ENCODE measurements at regions not wholly inside any gene's neighbourhood (a gene's known extent, or its start where the extent isn't known, plus 50 kb on each side); places are given as distances from the start of the nearest gene placed in this dataset.

GRCh38 chr9:108086624-108087023, 597.1 kb upstream of the KLF4 start:
- in situ Hi-C loops (cut with MboI; ENCODE audit: low sequenced_read_pairs, unreplicated experiment), result no loop called here
- TF ChIP-seq CTCF (IDR thresholded peaks at IDR 0.05; ENCODE audit: borderline replicate concordance, control extremely low read depth, extremely low read depth, insufficient read depth, missing control alignments), result no peak
- no peak for DNase-seq (ENCODE audit: low spot score)

- in situ Hi-C loops (cut with MboI; ENCODE audit: low sequenced_read_pairs, unreplicated experiment), result no loop called here
- no peak for DNase-seq (ENCODE audit: low spot score)
- no peak for TF ChIP-seq CTCF (IDR thresholded peaks at IDR 0.05; ENCODE audit: borderline replicate concordance, control extremely low read depth, extremely low read depth, insufficient read depth, missing control alignments)
Measured at GRCh38 chr9:108085294-108085693, 595.7 kb upstream of the KLF4 start.

- DNase-seq (ENCODE audit: low spot score), result no peak
- no peak for TF ChIP-seq CTCF (IDR thresholded peaks at IDR 0.05; ENCODE audit: borderline replicate concordance, control extremely low read depth, extremely low read depth, insufficient read depth, missing control alignments)
- in situ Hi-C loops (cut with MboI; ENCODE audit: low sequenced_read_pairs, unreplicated experiment), result no loop called here
Measured at GRCh38 chr9:108083796-108084352, 594.3 kb upstream of the KLF4 start.

- DNase-seq (ENCODE audit: low spot score), result no peak
- no peak for TF ChIP-seq CTCF (IDR thresholded peaks at IDR 0.05; ENCODE audit: borderline replicate concordance, control extremely low read depth, extremely low read depth, insufficient read depth, missing control alignments)
- in situ Hi-C loops (cut with MboI; ENCODE audit: low sequenced_read_pairs, unreplicated experiment), result no loop called here
Measured at GRCh38 chr9:108083160-108083750, 593.7 kb upstream of the KLF4 start.

- in situ Hi-C loops (cut with MboI; ENCODE audit: low sequenced_read_pairs, unreplicated experiment), result no loop called here
Measured at GRCh38 chr9:108081112-108081511, 591.5 kb upstream of the KLF4 start.

GRCh38 chr9:108080285-108080684, 590.7 kb upstream of the KLF4 start:
- DNase-seq (ENCODE audit: low spot score), result no peak
- in situ Hi-C loops (cut with MboI; ENCODE audit: low sequenced_read_pairs, unreplicated experiment), result no loop called here
- TF ChIP-seq CTCF (IDR thresholded peaks at IDR 0.05; ENCODE audit: borderline replicate concordance, control extremely low read depth, extremely low read depth, insufficient read depth, missing control alignments), result no peak

More at GRCh38 chr9:108081112-108081511, 591.5 kb upstream of the KLF4 start:
- DNase-seq (ENCODE audit: low spot score), result no peak
- no peak for TF ChIP-seq CTCF (IDR thresholded peaks at IDR 0.05; ENCODE audit: borderline replicate concordance, control extremely low read depth, extremely low read depth, insufficient read depth, missing control alignments)
